Cardiac fibroblast (primary cell): ENCODE measurements at regions not wholly inside any gene's neighbourhood (a gene's known extent, or its start where the extent isn't known, plus 50 kb on each side); places are given as distances from the start of the nearest gene placed in this dataset.

Source experiments
- DNase-seq, 2 donors: peaks; one replicate each; pipeline versions ENCODE4 v3.0.0 to v3.0.0-alpha.2; 2010; ENCODE audit warnings: low read depth in 2 of 2
- H3K4me3 ChIP-seq, 2 donors: replicated peaks in 1 of 2; 1 replicate in 1 of 2; 2 replicates in 1 of 2; pipeline ENCODE4 v1.5.1; 2011; ENCODE audit warnings: low read depth in 2 of 2, low read length in 2 of 2, mild to moderate bottlenecking in 2 of 2, moderate library complexity in 1 of 2
- TF ChIP-seq, protein P1 (sequence below): IDR thresholded peaks from one replicate; pipeline ENCODE4 v1.5.1; 2011; ENCODE audit warnings: low read depth, mild to moderate bottlenecking, low read length, inconsistent platforms

DNA sequence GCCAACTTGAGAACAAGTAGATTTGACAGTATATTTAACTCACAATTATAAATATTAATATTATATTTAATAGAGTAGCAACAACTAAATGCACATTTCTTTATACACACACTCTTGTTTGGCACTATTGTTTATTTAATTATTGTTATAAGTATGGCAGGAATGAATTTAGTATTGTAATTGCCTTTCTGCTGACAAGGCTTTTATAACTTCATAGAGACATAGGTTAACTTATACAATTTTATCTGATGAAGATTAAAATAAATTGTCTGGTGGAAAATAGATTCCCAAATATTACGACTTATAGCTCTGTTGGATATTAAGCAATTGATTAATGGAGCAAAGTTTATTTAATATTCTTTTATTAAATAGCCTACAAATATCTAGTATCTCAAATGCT lies 347.9 kb upstream of the CDH19 start:
- DNase-seq = no peak
- H3K4me3 ChIP-seq = no peak overlapping the region
- TF ChIP-seq, protein P1, sequence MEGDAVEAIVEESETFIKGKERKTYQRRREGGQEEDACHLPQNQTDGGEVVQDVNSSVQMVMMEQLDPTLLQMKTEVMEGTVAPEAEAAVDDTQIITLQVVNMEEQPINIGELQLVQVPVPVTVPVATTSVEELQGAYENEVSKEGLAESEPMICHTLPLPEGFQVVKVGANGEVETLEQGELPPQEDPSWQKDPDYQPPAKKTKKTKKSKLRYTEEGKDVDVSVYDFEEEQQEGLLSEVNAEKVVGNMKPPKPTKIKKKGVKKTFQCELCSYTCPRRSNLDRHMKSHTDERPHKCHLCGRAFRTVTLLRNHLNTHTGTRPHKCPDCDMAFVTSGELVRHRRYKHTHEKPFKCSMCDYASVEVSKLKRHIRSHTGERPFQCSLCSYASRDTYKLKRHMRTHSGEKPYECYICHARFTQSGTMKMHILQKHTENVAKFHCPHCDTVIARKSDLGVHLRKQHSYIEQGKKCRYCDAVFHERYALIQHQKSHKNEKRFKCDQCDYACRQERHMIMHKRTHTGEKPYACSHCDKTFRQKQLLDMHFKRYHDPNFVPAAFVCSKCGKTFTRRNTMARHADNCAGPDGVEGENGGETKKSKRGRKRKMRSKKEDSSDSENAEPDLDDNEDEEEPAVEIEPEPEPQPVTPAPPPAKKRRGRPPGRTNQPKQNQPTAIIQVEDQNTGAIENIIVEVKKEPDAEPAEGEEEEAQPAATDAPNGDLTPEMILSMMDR = no peak

DNA sequence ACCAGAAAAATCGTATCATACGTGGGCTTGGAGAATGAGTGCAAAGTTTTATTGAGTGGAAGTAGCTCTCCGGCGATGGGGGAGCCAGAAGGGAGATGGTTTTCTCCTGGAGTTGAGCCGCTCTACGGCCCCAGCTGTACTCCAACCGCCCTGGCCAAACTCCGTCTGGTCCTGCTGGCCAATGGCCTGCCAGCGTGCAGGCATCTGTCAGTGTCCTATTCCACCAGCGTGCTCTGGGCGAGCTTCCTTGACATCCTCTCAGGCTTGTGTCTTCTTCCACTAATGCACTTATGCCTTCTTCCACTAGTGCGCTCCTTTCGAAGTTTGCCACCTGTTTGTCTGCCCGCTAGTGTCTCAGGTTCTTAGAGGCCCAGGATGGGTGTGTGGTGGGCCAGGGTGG lies 345.5 kb upstream of the CDH19 start:
- no peak overlapping the region for H3K4me3 ChIP-seq
- TF ChIP-seq, protein P1 = no peak
- no peak for DNase-seq

DNA sequence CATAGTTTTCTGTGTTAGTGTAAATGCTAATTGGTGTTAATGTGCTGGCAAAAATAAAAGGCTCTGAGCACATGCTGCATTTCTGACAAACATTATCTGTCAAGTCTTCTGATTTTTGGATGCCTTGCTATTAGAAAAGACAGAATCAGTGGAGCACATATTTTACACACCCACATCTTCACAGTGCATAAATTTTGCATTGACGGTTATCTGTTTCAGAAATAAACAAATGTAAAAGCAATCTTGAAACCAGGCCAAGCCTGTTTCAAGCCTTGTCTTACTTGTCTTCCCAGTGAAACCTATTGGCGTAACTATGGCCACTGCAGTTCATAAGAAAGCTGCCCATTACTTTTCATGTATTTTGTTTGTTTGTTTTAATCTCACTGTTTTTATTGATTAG lies 333.7 kb upstream of the CDH19 start:
- TF ChIP-seq, protein P1 = no peak
- DNase-seq = no peak

DNA sequence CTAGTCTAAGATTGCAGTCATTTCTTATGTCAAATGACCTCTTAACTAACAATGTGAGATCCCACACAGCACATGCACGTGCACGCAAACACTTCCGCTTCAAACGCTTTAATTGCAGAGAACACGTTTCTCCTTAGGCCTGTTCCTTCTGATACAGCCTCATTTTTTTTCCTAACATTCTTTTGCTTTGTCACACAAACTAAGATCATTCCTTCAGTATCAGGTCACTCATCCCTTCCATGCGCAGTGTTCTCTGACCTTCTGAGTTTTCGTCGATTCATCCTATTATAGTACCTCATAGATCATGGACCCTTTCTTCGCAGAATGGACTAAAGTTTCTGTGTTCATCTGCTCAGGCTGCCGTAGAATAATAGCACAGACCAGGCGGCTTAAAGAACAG lies 327.1 kb upstream of the CDH19 start:
- no peak overlapping the region for H3K4me3 ChIP-seq
- TF ChIP-seq, protein P1 = no peak
- DNase-seq = no peak

More for the DNA sequence above, 333.7 kb upstream of the CDH19 start:
- no peak overlapping the region for H3K4me3 ChIP-seq

DNA sequence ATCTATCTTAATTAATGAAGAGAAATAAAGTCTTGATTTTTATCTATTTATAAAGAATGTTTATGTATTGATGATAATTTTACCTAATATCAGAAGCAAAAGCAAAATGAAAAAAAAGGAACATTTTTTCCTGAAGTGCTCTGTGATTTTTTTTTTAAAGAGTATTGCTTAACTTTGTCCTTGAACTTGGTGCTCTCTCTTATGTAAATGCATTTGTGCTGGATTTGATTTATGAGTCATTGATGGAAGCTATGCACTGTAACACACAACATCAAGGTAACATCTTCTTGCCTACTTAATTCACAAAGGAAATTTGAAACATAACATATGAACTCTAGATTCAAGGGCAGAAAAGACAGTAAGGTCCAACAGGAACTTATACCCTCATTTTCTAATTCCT lies 312.9 kb upstream of the CDH19 start:
- no peak overlapping the region for H3K4me3 ChIP-seq
- TF ChIP-seq, protein P1 = no peak
- peak in 1 of 2 donors; percentile 1 for DNase-seq

DNA sequence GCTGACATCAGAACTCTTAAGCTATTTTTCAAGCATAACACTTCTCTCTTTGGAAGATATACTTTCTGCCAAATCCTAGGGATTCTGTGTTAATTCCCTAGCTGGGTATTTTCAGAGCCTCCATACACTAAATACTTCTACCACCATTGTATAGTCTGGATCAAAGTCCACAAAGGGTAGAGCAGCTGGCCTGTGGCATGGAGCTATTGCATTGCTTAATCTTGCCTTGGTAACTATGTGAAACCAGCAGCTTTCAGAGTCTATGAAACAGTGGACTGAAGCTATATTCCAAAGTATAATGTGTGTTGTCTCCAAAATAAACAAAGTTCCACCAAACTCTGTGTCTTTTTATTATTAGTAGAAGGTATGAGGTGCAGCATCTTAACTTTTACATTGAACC lies 296.9 kb upstream of the CDH19 start:
- TF ChIP-seq, protein P1 = no peak
- H3K4me3 ChIP-seq = no peak overlapping the region
- no peak for DNase-seq

DNA sequence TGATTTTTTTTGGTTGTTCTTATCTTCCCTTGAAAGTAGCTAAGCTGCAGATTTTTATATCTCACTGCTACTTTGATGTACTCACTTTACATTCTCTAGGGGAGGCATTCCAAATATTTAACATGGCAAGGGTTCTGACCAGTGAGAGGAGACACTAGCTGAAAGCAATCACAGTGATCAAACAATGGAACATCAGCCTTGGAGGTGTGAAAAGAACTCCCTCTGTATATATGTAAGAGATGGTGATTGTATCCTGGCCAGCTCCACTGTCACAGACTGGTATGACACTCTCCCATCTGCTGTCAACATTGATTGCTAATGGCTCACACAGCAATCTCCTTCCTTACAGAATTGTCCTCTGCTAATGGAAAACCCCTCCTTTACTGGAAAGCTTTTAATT lies 291.7 kb upstream of the CDH19 start:
- TF ChIP-seq, protein P1 = no peak
- no peak overlapping the region for H3K4me3 ChIP-seq
- no peak for DNase-seq
